ENCODE measurements at regions not wholly inside any gene's neighbourhood (a gene's known extent, or its start where the extent isn't known, plus 50 kb on each side); places are given as distances from the start of the nearest gene placed in this dataset.

DNA sequence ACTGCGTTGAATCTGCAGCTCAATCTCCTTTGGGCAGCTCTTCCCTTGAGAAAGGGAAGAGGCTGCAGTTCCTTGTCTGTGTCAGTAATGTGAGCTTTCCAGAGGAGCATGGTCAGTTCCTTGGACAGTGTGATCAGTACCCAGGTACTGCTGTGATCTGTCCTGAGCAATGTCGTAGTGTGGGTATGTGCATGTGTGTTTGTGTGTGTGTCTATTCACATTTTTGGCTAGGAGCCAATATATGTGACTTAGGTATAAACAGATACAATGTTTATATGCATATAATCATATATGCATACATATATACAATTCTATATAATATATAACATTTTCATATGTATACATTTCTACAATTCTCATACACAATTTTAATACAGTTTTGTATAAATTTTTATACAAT lies 85.4 kb upstream of the OLIG3 start:
- TF ChIP-seq POLR2A (IDR thresholded peaks at IDR 0.05; ENCODE audit: low read length) (no peak), EP300 (IDR thresholded peaks at IDR 0.05) (no peak), REST (IDR thresholded peaks at IDR 0.05) (no peak), JUN (IDR thresholded peaks at IDR 0.05) (no peak)

Measured in A549 (cell line).